HG03571 (cell line): ENCODE measurements at regions not wholly inside any gene's neighbourhood (a gene's known extent, or its start where the extent isn't known, plus 50 kb on each side); places are given as distances from the start of the nearest gene placed in this dataset.
"Not testable (repeated sequence)": the region's sequence is repeated elsewhere in the genome, so short reads cannot be mapped to it uniquely, and the experiment has no call there.

Experiments
- ATAC-seq: cut with Tn5 transposase; IDR thresholded peaks from one replicate; pipeline ENCODE4 v1.9.1; 2021; ENCODE audit not compliant: unreplicated experiment

DNA sequence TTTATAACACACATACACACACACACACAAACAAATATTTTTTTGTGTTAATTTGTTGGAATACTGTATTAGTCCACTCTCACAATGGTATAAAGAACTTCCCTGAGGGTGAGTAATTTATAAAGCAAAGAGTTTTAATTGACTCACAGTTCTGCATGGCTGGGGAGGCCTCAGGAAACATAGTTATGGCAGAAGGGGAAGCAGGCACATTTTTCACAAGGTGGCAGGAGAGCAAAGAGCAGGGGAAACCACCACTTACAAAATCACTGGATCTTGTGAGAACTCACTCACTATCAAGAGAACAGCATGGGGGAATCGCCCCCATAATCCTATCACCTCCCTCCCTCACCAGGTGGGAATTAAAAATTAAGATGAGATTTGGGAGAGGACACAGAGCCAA is 205.4 kb upstream of the PTPRD start:
- ATAC-seq: no peak

- no peak for ATAC-seq
Observed at GRCh38 chr9:10835791-10836463, 223.1 kb upstream of the PTPRD start.

DNA sequence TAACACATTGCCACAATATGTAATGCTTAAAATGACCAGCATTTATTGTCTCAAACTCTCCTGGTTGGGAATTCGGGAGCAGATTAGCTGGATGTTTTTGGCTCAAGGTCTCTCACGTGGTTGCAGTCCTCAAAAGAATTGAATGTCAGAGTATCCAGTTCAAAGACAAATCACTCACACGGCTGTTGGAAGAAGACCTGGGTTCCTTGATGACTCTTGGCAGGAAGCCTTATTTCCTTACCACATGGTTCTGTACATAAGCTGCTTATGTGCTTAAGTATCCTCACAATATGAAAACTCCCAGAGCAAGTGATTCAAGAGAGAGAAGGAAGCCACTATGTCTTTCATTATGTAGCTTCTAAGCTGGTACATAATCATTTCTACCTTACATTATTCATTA is 230.3 kb upstream of the PTPRD start:
- ATAC-seq: no peak

GRCh38 chr9:10855847-10856246 is 243.0 kb upstream of the PTPRD start:
- no peak for ATAC-seq

GRCh38 chr9:10858817-10859216 is 246.0 kb upstream of the PTPRD start:
- no peak for ATAC-seq

GRCh38 chr9:10863476-10863875 is 250.7 kb upstream of the PTPRD start:
- ATAC-seq: no peak

- no peak for ATAC-seq
Observed at GRCh38 chr9:10867194-10867593, 254.4 kb upstream of the PTPRD start.

- no peak for ATAC-seq
Observed at GRCh38 chr9:10869687-10870086, 256.9 kb upstream of the PTPRD start.

DNA sequence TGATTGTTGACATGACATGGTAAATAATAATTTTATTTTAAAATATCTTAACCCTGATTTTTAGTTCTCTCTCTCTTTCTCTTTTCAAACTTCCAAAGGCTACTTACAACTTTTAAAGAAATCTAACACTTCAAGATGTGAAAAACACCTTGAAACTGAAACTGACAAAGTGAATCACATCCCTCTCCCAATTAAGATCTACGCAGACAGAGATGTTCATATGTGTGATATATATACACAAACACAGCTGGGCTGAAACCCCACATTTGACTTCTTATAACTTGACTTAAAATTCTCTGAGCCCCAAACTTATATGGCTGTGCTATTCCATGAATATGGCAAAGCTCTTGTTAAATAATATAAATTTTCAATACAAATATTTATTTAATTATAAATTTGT is 261.2 kb upstream of the PTPRD start:
- no peak for ATAC-seq

DNA sequence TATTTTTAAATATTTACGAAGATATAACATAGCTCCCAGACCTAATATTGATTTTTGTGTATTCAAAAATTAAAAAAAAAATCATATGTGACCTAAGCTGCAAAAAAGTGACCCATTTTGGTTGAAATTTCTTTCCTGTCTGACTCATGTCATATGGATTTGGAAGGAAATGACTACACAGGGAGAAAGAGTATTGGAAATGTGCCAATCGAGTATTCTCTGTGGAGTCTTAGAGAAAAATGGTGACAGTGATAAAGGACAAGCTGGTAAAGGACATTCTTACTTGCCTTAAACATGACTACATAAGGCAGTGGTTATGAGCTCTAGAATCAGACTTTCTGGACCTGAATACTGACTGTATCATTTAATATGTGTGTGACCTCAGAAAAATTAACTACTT is 262.9 kb upstream of the PTPRD start:
- no peak for ATAC-seq

GRCh38 chr9:10876333-10876732 is 263.5 kb upstream of the PTPRD start:
- no peak for ATAC-seq

- not testable (repeated sequence) for ATAC-seq
Observed at GRCh38 chr9:10890266-10890665, 277.5 kb upstream of the PTPRD start.

- no peak for ATAC-seq
Observed at GRCh38 chr9:10899509-10899908, 286.7 kb upstream of the PTPRD start.

- no peak for ATAC-seq
Observed at GRCh38 chr9:10903969-10904368, 291.2 kb upstream of the PTPRD start.

DNA sequence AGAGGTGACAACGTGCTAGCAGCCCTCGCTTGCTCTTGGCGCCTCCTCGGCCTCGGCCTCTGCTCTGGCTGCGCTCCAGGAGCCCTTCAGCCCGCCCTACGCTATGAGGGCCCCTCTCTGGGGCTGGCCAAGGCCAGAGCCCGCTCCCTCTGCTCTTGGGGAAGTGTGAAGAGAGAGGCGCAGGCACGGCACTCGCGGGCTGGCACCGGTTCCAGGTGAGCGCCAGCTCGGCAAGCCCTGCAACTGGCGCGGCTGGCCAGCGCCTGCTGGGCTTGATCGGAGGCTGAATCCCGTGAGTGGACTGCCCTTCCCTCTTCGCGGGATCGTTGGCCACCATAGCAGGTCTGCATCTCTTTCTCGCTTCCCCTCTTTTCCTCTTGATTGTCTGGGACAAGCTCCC is 298.0 kb upstream of the PTPRD start:
- no peak for ATAC-seq

- ATAC-seq: no peak
Observed at GRCh38 chr9:10911373-10911772, 298.6 kb upstream of the PTPRD start.

DNA sequence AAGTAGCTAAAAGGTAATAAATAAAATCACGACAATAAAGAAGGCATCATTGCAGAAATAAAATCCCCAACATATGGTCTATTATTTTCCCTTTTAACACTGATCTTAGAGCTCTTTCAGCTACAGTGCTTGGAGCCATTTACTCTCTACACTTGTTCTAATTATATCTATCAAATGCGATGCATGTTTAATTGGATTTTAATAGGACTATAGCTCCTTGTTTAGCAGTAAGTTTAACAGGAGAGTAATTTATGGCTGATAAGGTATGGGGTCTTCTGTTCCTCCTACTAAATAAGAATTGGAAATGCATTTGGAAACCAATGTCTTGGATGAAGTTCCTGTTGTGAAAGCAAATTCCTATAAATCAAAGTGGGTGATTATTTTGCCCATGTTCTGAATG is 304.2 kb upstream of the PTPRD start:
- no peak for ATAC-seq

DNA sequence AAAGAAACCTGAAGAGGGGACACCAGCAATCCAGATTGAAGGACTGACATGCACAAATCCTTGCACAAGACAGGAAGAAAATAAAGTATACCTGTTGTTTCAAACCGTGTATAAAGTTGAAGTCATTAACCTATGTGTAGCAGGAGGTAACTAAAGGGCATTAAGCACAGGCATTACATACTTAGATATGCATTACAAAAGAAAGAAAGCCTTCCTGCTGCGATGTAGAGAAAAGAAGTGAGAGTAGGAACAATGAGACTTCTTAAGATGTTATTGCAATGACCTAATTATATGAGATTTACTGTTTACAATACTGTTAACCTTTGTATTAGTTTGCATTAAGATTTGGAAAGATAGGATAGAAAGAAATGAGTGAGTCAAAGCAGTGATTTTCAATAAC is 308.9 kb upstream of the PTPRD start:
- ATAC-seq: no peak

DNA sequence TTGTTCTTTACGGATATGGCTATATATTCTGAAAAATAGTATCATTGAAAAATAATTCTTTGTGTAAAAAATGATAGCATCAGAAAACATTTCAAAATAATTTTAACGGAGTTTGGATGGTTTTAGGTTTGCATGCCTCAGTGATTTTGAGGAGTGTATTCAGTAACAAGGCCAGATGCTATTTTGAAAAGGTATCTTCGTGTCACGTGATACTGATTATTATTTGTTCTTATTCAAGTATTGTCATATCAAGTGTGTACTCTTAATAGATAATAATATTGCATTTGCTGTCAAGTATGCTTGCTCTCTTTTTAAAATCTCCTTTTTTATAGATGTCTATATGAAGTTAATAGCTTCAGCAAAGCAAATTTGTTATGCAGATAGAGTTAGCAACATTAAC is 313.1 kb upstream of the PTPRD start:
- ATAC-seq: no peak

- ATAC-seq: no peak
Observed at GRCh38 chr9:10928372-10928771, 315.6 kb upstream of the PTPRD start.

GRCh38 chr9:10930081-10930480 is 317.3 kb upstream of the PTPRD start:
- ATAC-seq: no peak

GRCh38 chr9:10946676-10947410 is 334.0 kb upstream of the PTPRD start:
- ATAC-seq: no peak

- no peak for ATAC-seq
Observed at GRCh38 chr9:10957878-10958277, 345.1 kb upstream of the PTPRD start.
